ENCODE measurements at regions not wholly inside any gene's neighbourhood (a gene's known extent, or its start where the extent isn't known, plus 50 kb on each side); places are given as distances from the start of the nearest gene placed in this dataset.

DNA sequence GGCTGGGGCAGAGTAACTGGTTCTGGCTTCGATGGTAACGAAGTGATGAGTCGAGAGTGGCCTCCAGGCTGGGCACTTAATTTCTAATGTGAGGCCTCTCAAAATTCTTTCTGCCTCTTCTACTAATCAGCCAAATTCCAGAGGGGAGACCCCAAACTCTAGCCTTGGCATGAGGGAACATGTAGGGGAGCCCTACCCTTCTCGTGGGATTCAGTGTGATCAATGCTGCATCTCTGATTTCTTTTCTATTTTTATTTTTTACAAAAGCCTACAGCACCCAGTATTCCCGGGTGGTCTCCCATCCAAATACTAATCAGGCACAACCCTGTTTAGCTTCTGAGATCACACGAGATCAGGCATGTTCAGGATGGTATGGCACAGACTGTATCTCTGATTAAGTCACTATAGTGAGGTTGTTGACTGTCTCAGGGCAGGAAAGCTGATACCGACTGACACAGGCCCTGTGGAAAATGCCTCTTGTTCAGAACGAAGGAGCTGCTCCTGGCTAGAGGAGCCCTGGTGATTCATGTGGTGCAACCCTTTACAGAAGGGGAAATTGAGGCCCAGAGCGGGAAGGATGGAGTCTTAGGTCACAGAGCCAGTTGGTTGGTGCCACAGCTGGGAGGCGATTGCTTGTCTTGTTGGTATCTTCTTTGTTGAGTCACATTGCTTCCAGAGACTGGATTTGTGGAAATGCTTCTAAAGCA is 126.3 kb upstream of the HS6ST1 start:
- Histone ChIP-seq H3K9ac (ENCODE audit: insufficient read depth in 1 of 2, low read depth in 2 of 2, low read length in 2 of 2) (no peak overlapping the region), H3K9me3 (replicated peaks; ENCODE audit: control insufficient read depth, insufficient read depth, low read depth, low read length) (no peaks in the 10 kb centered on the region), H2AFZ (ENCODE audit: low read depth, low read length) (no peak overlapping the region; the same call in 1 of the 2 replicates), H3K36me3 (ENCODE audit: control insufficient read depth, insufficient read depth, low read length) (no peaks in the 10 kb centered on the region), H3K4me3 (no peak overlapping the region), H3K4me2 (ENCODE audit: insufficient read depth, low read length) (no peak overlapping the region), H3K27me3 (ENCODE audit: control insufficient read depth in 2 of 2, insufficient read depth in 2 of 2, low read length in 2 of 2) (peaks cover 0 to under 1% of the 10 kb centered on the region in 2 experiments; a peak in 1 of 5 replicates), H3K79me2 (ENCODE audit: control insufficient read depth, insufficient read depth, low read length) (no peaks in the 10 kb centered on the region), H3K27ac (ENCODE audit: extremely low read depth, low read depth, low read length) (no peak overlapping the region), H4K20me1 (replicated peaks; ENCODE audit: control insufficient read depth, insufficient read depth, low read length) (no peaks in the 10 kb centered on the region), H3K9me1 (ENCODE audit: control insufficient read depth, insufficient read depth, low read length) (peaks cover 4% of the 10 kb centered on the region), H3K4me1 (replicated peaks in 1 of 2; ENCODE audit: control insufficient read depth in 2 of 2, insufficient read depth in 2 of 2, low read length in 2 of 2) (peaks cover 28 to 42% of the 10 kb centered on the region in 2 experiments)
- 29% methylated on average over 10 of the region's 10 CpGs for WGBS (ENCODE audit: insufficient coverage, low coverage, missing lambda C conversion rate)
- CTCF ChIA-PET (ENCODE audit: low intra/inter-chr PET ratio), result no interaction called here
- intact Hi-C loops (cut with micrococcal nuclease), result no loop called here
- ATAC-seq, result no peak
- no peak for DNase-seq (ENCODE audit: extremely low read depth in 1 of 4, low spot score in 3 of 4)
- in situ Hi-C loops (cut with MboI), result no loop called here
- no TSS peak for BruUV-seq (replicated peaks)
- no peak for FAIRE-seq
- POLR2A ChIA-PET, result interaction anchor here (1.3 kb wide), 1 partner anchor 11 kb away, joined by 3 read pairs; no protein-coding TSS in a partner anchor
- TF ChIP-seq ESRRA (IDR thresholded peaks at IDR 0.05; ENCODE audit: borderline replicate concordance, low read depth) (no peak), L3MBTL2 (IDR thresholded peaks at IDR 0.05) (no peak), ZBTB12 (CRISPR knock-in tag; IDR thresholded peaks at IDR 0.05) (no peak), ZNF766 (CRISPR knock-in tag; conservative IDR thresholded peaks at IDR 0.05) (no peak), ZNF324 (CRISPR knock-in tag; IDR thresholded peaks at IDR 0.05) (no peak), HOMEZ (CRISPR knock-in tag; IDR thresholded peaks at IDR 0.05) (no peak), FUS (optimal IDR thresholded peaks at IDR 0.05; ENCODE audit: low read depth, low read length) (no peak), CTCF (IDR thresholded peaks at IDR 0.05 in 2 of 3, conservative IDR thresholded peaks at IDR 0.05 in 1 of 3; ENCODE audit: insufficient read depth in 2 of 3, low read depth in 1 of 3, low read length in 3 of 3) (no peak), SREBF2 (CRISPR knock-in tag; IDR thresholded peaks at IDR 0.05) (no peak), KDM2B (CRISPR knock-in tag; IDR thresholded peaks at IDR 0.05) (no peak), MAX (CRISPR knock-in tag; IDR thresholded peaks at IDR 0.05) (no peak)
- TF ChIP-seq, protein P1, sequence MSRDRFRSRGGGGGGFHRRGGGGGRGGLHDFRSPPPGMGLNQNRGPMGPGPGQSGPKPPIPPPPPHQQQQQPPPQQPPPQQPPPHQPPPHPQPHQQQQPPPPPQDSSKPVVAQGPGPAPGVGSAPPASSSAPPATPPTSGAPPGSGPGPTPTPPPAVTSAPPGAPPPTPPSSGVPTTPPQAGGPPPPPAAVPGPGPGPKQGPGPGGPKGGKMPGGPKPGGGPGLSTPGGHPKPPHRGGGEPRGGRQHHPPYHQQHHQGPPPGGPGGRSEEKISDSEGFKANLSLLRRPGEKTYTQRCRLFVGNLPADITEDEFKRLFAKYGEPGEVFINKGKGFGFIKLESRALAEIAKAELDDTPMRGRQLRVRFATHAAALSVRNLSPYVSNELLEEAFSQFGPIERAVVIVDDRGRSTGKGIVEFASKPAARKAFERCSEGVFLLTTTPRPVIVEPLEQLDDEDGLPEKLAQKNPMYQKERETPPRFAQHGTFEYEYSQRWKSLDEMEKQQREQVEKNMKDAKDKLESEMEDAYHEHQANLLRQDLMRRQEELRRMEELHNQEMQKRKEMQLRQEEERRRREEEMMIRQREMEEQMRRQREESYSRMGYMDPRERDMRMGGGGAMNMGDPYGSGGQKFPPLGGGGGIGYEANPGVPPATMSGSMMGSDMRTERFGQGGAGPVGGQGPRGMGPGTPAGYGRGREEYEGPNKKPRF (IDR thresholded peaks at IDR 0.05; ENCODE audit: low read depth, low read length), result no peak
- TF ChIP-seq, protein P2, sequence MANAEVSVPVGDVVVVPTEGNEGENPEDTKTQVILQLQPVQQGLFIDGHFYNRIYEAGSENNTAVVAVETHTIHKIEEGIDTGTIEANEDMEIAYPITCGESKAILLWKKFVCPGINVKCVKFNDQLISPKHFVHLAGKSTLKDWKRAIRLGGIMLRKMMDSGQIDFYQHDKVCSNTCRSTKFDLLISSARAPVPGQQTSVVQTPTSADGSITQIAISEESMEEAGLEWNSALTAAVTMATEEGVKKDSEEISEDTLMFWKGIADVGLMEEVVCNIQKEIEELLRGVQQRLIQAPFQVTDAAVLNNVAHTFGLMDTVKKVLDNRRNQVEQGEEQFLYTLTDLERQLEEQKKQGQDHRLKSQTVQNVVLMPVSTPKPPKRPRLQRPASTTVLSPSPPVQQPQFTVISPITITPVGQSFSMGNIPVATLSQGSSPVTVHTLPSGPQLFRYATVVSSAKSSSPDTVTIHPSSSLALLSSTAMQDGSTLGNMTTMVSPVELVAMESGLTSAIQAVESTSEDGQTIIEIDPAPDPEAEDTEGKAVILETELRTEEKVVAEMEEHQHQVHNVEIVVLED (CRISPR knock-in tag; IDR thresholded peaks at IDR 0.05), result no peak
